GM12873 (cell line): ENCODE measurements at regions not wholly inside any gene's neighbourhood (a gene's known extent, or its start where the extent isn't known, plus 50 kb on each side); places are given as distances from the start of the nearest gene placed in this dataset.

Source experiments
- CTCF ChIP-seq: IDR thresholded peaks from 2 replicates; pipeline ENCODE4 v1.5.1; 2012; ENCODE audit warnings: low read depth, mild to moderate bottlenecking, moderate library complexity, low read length, control low read depth; ENCODE audit not compliant: insufficient read depth; ENCODE audit errors: missing control alignments

DNA sequence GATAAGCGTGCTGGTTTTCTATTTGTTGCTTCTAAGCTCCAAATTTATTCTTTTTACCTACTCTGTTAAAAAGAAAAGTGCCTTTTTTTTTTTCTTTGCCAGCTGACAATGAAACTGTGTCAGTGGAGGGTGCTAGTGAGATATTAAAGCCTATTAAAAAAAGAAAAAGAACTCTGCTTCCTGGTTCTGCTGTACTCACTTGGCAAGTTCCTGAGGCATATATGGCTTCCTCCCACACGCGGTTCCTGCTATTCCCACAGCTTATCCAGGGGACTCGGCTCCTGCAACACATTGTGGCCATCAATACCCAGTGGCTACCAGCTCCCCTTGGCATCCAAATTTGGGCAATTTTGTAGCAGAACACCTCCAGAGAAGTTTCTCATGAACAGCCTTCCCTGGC is 1977.7 kb upstream of the CDH9 start:
- no peak for TF ChIP-seq CTCF

GRCh38 chr5:29015523-29015922 is 1977.1 kb upstream of the CDH9 start:
- no peak for TF ChIP-seq CTCF

DNA sequence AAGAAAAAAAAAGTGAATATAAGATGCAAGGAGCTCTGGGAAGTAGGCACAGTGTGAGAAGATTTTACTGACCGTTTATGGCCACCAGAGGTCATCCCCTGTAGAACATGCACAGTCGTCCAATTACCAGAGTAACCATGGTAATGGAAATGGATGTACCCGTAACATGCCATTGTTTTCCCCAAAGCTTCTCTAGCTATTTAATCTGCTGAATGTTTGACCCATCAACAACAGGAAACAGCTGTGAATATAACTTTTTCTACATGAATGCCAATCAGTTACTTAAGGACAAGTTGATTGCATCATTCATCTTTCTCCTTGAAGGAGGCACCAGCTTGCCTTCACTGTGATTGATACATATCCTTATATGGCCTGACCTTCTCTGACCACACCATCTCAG is 1967.0 kb upstream of the CDH9 start:
- no peak for TF ChIP-seq CTCF

DNA sequence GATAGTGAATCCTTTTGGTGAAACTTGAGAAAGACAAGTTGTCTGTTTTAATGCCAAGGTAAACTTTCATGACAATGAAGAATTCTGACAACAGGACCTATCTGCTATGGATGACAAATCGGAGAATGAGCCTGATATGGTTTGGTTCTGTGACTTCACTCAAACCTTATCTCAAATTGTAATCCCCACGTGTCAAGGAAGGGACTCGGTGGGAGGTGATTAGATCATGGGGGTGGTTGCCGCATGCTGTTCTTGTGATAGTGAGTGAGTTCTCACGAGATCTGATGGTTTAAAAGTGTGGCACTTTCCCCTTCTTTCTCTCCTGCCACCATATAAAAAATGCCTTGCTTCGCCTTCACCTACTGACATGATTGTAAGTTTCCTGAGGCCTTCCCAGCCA is 1964.1 kb upstream of the CDH9 start:
- no peak for TF ChIP-seq CTCF

- TF ChIP-seq CTCF: no peak
These were observed 1963.3 kb upstream of the CDH9 start for GRCh38 chr5:29001666-29002065.

GRCh38 chr5:28984639-28985038 is 1946.3 kb upstream of the CDH9 start:
- no peak for TF ChIP-seq CTCF

DNA sequence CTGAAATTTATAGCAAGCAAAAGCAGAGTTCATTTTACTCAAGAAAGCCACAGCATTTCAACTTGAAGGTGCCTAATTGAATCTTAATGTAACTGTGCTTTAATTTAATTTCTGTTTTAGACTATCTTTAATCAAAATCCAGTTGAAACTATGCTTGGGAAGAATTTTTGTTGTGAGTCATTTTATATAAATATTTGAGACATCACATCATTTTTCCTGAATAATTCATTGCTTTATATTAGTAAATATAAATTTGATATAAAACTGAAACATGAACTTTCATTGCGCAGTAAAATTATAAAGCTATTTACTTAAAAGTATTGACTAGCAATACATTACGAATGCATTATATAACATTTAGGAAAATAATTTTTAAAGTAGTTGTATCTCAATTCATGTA is 1937.1 kb upstream of the CDH9 start:
- no peak for TF ChIP-seq CTCF

DNA sequence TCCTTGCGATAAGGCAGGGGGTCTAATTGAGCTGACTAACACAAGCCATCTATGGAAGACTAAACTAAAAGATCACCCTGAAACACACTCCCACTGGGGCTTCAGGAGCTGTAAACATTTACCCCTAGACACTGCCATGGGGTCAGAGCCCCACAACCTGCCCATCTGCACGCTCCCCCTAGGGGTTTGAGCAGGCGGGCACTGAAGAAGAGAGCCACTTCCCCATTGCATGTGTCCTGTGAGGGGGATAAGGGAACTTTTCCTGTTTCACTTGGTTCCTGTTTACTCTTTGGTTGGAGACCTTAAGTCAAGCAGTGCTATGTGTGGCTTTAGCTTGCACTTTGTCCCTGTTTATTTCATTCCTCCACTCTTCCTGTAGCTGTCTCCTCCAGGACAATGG is 1929.5 kb upstream of the CDH9 start:
- no peak for TF ChIP-seq CTCF
